Activated naive CD8-positive, alpha-beta T cell treated with anti-CD3 and anti-CD28 coated beads, Interleukin-2, amount 50 U/mL, for 24 hours (primary cell): ENCODE measurements at regions not wholly inside any gene's neighbourhood (a gene's known extent, or its start where the extent isn't known, plus 50 kb on each side); places are given as distances from the start of the nearest gene placed in this dataset.
A peak's percentile ranks its signal among the peaks of the same experiment; 100 is the strongest.
"Not testable (repeated sequence)": the region's sequence is repeated elsewhere in the genome, so short reads cannot be mapped to it uniquely, and the experiment has no call there.

ENCODE experiments used
- ATAC-seq: fragments of 150-1000 bp; cut with Tn5 transposase; one replicate; pipeline ENCODE4 v1.10.0; 2021
- DNase-seq: peaks from one replicate; pipeline ENCODE4 v3.0.0; 2021
- H3K27ac Mint-ChIP-seq: one replicate; pipeline ENCODE4 v1.8.0; 2021; ENCODE audit warnings: mild to moderate bottlenecking, mixed read lengths
- H3K27me3 Mint-ChIP-seq: one replicate; pipeline ENCODE4 v1.8.0; 2021; ENCODE audit warnings: mixed read lengths
- H3K36me3 Mint-ChIP-seq: one replicate; pipeline ENCODE4 v1.8.0; 2021; ENCODE audit warnings: low read depth, mixed read lengths
- H3K4me1 Mint-ChIP-seq: one replicate; pipeline ENCODE4 v1.8.0; 2021; ENCODE audit warnings: mixed read lengths
- H3K4me3 Mint-ChIP-seq: one replicate; pipeline ENCODE4 v1.8.0; 2021; ENCODE audit warnings: mild to moderate bottlenecking, moderate library complexity, mixed read lengths
- H3K9me3 Mint-ChIP-seq: one replicate; pipeline ENCODE4 v1.8.0; 2021; ENCODE audit warnings: mixed read lengths

- H3K27me3 Mint-ChIP-seq: no peaks in the 10 kb centered on the region
- DNase-seq (no peak), ATAC-seq (no peak)
- H3K4me1 Mint-ChIP-seq: no peaks in the 10 kb centered on the region
- H3K36me3 Mint-ChIP-seq: peaks cover 2% of the 10 kb centered on the region
- no peak overlapping the region for H3K27ac Mint-ChIP-seq
- H3K9me3 Mint-ChIP-seq: peaks cover 11% of the 10 kb centered on the region
- no peak overlapping the region for H3K4me3 Mint-ChIP-seq
Observed at GRCh38 chr4:187500796-187501195, 494.8 kb upstream of the ZFP42 start.

- no peak overlapping the region for H3K27ac Mint-ChIP-seq
- H3K4me3 Mint-ChIP-seq: no peak overlapping the region
- H3K4me1 Mint-ChIP-seq: no peaks in the 10 kb centered on the region
- H3K9me3 Mint-ChIP-seq: peaks cover 8% of the 10 kb centered on the region
- DNase-seq: no peak
- ATAC-seq: no peak
- peaks cover 2% of the 10 kb centered on the region for H3K36me3 Mint-ChIP-seq
- H3K27me3 Mint-ChIP-seq: no peaks in the 10 kb centered on the region
Observed at GRCh38 chr4:187501731-187502130, 493.8 kb upstream of the ZFP42 start.

GRCh38 chr4:187504974-187505797 lies 490.4 kb upstream of the ZFP42 start:
- no peak overlapping the region for H3K27ac Mint-ChIP-seq

GRCh38 chr4:187505798-187506141 lies 489.8 kb upstream of the ZFP42 start:
- not testable (repeated sequence) for H3K36me3 Mint-ChIP-seq, H3K4me1 Mint-ChIP-seq, H3K4me3 Mint-ChIP-seq, DNase-seq, H3K27me3 Mint-ChIP-seq, H3K27ac Mint-ChIP-seq, H3K9me3 Mint-ChIP-seq, ATAC-seq

More at GRCh38 chr4:187504974-187505797, 490.4 kb upstream of the ZFP42 start:
- H3K27me3 Mint-ChIP-seq: no peaks in the 10 kb centered on the region
- no peak for ATAC-seq
- peaks cover 8% of the 10 kb centered on the region for H3K9me3 Mint-ChIP-seq
- H3K4me3 Mint-ChIP-seq: peak overlapping the region; percentile 52
- H3K4me1 Mint-ChIP-seq: no peaks in the 10 kb centered on the region
- H3K36me3 Mint-ChIP-seq: peaks cover 2% of the 10 kb centered on the region
- DNase-seq: no peak

- DNase-seq: no peak
- no peak overlapping the region for H3K27ac Mint-ChIP-seq
- ATAC-seq: no peak
- peaks cover 7% of the 10 kb centered on the region for H3K9me3 Mint-ChIP-seq
- no peak overlapping the region for H3K4me3 Mint-ChIP-seq
- no peaks in the 10 kb centered on the region for H3K36me3 Mint-ChIP-seq
- H3K27me3 Mint-ChIP-seq: no peaks in the 10 kb centered on the region
- no peaks in the 10 kb centered on the region for H3K4me1 Mint-ChIP-seq
Observed at GRCh38 chr4:187516224-187516623, 479.3 kb upstream of the ZFP42 start.

- no peak overlapping the region for H3K4me3 Mint-ChIP-seq
- H3K36me3 Mint-ChIP-seq: no peaks in the 10 kb centered on the region
- ATAC-seq (no peak), DNase-seq (no peak)
- H3K4me1 Mint-ChIP-seq: no peaks in the 10 kb centered on the region
- no peak overlapping the region for H3K27ac Mint-ChIP-seq
- peaks cover 27% of the 10 kb centered on the region for H3K9me3 Mint-ChIP-seq
- H3K27me3 Mint-ChIP-seq: no peaks in the 10 kb centered on the region
Observed at GRCh38 chr4:187541666-187542065, 453.9 kb upstream of the ZFP42 start.

- no peak overlapping the region for H3K27ac Mint-ChIP-seq
- H3K9me3 Mint-ChIP-seq: peaks cover 42% of the 10 kb centered on the region
- H3K4me1 Mint-ChIP-seq: no peaks in the 10 kb centered on the region
- H3K27me3 Mint-ChIP-seq: no peaks in the 10 kb centered on the region
- DNase-seq (no peak), ATAC-seq (no peak)
- no peak overlapping the region for H3K4me3 Mint-ChIP-seq
- no peaks in the 10 kb centered on the region for H3K36me3 Mint-ChIP-seq
Observed at GRCh38 chr4:187544461-187545053, 451.0 kb upstream of the ZFP42 start.

- DNase-seq (no peak), ATAC-seq (no peak)
- no peaks in the 10 kb centered on the region for H3K36me3 Mint-ChIP-seq
- H3K4me3 Mint-ChIP-seq: no peak overlapping the region
- H3K9me3 Mint-ChIP-seq: peaks cover 32% of the 10 kb centered on the region
- H3K27me3 Mint-ChIP-seq: no peaks in the 10 kb centered on the region
- H3K27ac Mint-ChIP-seq: no peak overlapping the region
- no peaks in the 10 kb centered on the region for H3K4me1 Mint-ChIP-seq
Observed at GRCh38 chr4:187547316-187547715, 448.3 kb upstream of the ZFP42 start.

GRCh38 chr4:187550256-187550950 lies 445.2 kb upstream of the ZFP42 start:
- ATAC-seq (no peak), DNase-seq (no peak)
- Mint-ChIP-seq H3K4me3 (no peak overlapping the region), H3K4me1 (no peaks in the 10 kb centered on the region), H3K36me3 (no peaks in the 10 kb centered on the region), H3K27ac (no peak overlapping the region), H3K9me3 (peaks cover 30% of the 10 kb centered on the region), H3K27me3 (no peaks in the 10 kb centered on the region)

- Mint-ChIP-seq H3K27ac (no peak overlapping the region), H3K36me3 (no peaks in the 10 kb centered on the region), H3K9me3 (peaks cover 21% of the 10 kb centered on the region), H3K27me3 (no peaks in the 10 kb centered on the region), H3K4me1 (no peaks in the 10 kb centered on the region), H3K4me3 (no peak overlapping the region)
- no peak for ATAC-seq
- no peak for DNase-seq
Observed at GRCh38 chr4:187552781-187553180, 442.8 kb upstream of the ZFP42 start.

GRCh38 chr4:187555174-187555573 lies 440.4 kb upstream of the ZFP42 start:
- ATAC-seq: no peak
- H3K4me3 Mint-ChIP-seq: no peak overlapping the region
- H3K36me3 Mint-ChIP-seq: no peaks in the 10 kb centered on the region
- H3K27me3 Mint-ChIP-seq: no peaks in the 10 kb centered on the region
- H3K9me3 Mint-ChIP-seq: peaks cover 22% of the 10 kb centered on the region
- no peak overlapping the region for H3K27ac Mint-ChIP-seq
- H3K4me1 Mint-ChIP-seq: no peaks in the 10 kb centered on the region
- no peak for DNase-seq

GRCh38 chr4:187558391-187558790 lies 437.2 kb upstream of the ZFP42 start:
- Mint-ChIP-seq H3K27ac (no peak overlapping the region), H3K27me3 (no peaks in the 10 kb centered on the region), H3K4me3 (no peak overlapping the region), H3K9me3 (peaks cover 20% of the 10 kb centered on the region), H3K4me1 (no peaks in the 10 kb centered on the region), H3K36me3 (no peaks in the 10 kb centered on the region)
- DNase-seq (no peak), ATAC-seq (no peak)

GRCh38 chr4:187562345-187562744 lies 433.2 kb upstream of the ZFP42 start:
- DNase-seq: no peak
- H3K36me3 Mint-ChIP-seq: no peaks in the 10 kb centered on the region
- H3K4me1 Mint-ChIP-seq: no peaks in the 10 kb centered on the region
- no peak for ATAC-seq
- no peak overlapping the region for H3K27ac Mint-ChIP-seq
- no peaks in the 10 kb centered on the region for H3K27me3 Mint-ChIP-seq
- H3K4me3 Mint-ChIP-seq: no peak overlapping the region
- peaks cover 19% of the 10 kb centered on the region for H3K9me3 Mint-ChIP-seq

- H3K9me3 Mint-ChIP-seq: peaks cover 14% of the 10 kb centered on the region
- H3K4me3 Mint-ChIP-seq: no peak overlapping the region
- no peak for ATAC-seq
- no peak for DNase-seq
- no peaks in the 10 kb centered on the region for H3K4me1 Mint-ChIP-seq
- H3K27ac Mint-ChIP-seq: no peak overlapping the region
- H3K27me3 Mint-ChIP-seq: no peaks in the 10 kb centered on the region
- H3K36me3 Mint-ChIP-seq: no peaks in the 10 kb centered on the region
Observed at GRCh38 chr4:187565416-187565815, 430.2 kb upstream of the ZFP42 start.

GRCh38 chr4:187569871-187570270 lies 425.7 kb upstream of the ZFP42 start:
- Mint-ChIP-seq H3K4me1 (no peaks in the 10 kb centered on the region), H3K4me3 (no peak overlapping the region), H3K27ac (no peak overlapping the region), H3K9me3 (peaks cover 21% of the 10 kb centered on the region), H3K27me3 (no peaks in the 10 kb centered on the region), H3K36me3 (peaks cover 3% of the 10 kb centered on the region)
- no peak for DNase-seq
- ATAC-seq: no peak
